IMR-90 (cell line): ENCODE measurements at regions not wholly inside any gene's neighbourhood (a gene's known extent, or its start where the extent isn't known, plus 50 kb on each side); places are given as distances from the start of the nearest gene placed in this dataset.

Experiments
- ATAC-seq: fragments of 200-7000 bp; cut with Tn5 transposase; 2 replicates; pipeline ENCODE4 v1.9.1; 2020; ENCODE audit warnings: low read depth, mild to moderate bottlenecking, moderate library complexity
- BruUV-seq: library from RNA; stranded (reverse); fragments of 400-500 nt; replicated peaks from 2 replicates; lab custom pipeline; 2021; lab: Mats Ljungman, UMichigan
- CTCF ChIA-PET: fragments of 300-600 bp; formaldehyde crosslinking; extraction: SDS; loops from one replicate; lab custom pipeline; 2021; ENCODE audit warnings: antibody characterized with exemption; lab: Yijun Ruan, JAX
- POLR2A ChIA-PET: fragments of 300-600 bp; sonication (Branson Sonifier 250); formaldehyde crosslinking; loops from one replicate; lab custom pipeline; 2022; ENCODE audit warnings: antibody characterized with exemption; ENCODE audit not compliant: unreplicated experiment; lab: Charles Lee
- DNase-seq: peaks from one replicate; pipeline ENCODE4 v3.0.0; 2013
- H2AFZ ChIP-seq: replicated peaks from 2 replicates; pipeline ENCODE3; 2013; ENCODE audit warnings: low read length, mild to moderate bottlenecking; ENCODE audit not compliant: poor library complexity
- H2AK5ac ChIP-seq: 2 replicates; pipeline ENCODE4 v1.6.1; 2013; ENCODE audit warnings: low read depth, low read length, inconsistent platforms
- H2AK9ac ChIP-seq: replicated peaks from 2 replicates; pipeline ENCODE3; 2013; ENCODE audit warnings: mild to moderate bottlenecking, low read depth, low read length, moderate library complexity; ENCODE audit not compliant: poor library complexity
- H2BK120ac ChIP-seq: 2 replicates; pipeline ENCODE4 v1.6.1; 2013; ENCODE audit warnings: low read depth, low read length, inconsistent platforms
- H2BK15ac ChIP-seq: 3 replicates; pipeline ENCODE4 v1.6.1; 2013; ENCODE audit warnings: low read depth, low read length, inconsistent platforms
- H2BK20ac ChIP-seq: 2 replicates; pipeline ENCODE4 v1.6.1; 2013; ENCODE audit warnings: low read depth, mild to moderate bottlenecking, inconsistent platforms, low read length, moderate library complexity
- H2BK5ac ChIP-seq: 2 replicates; pipeline ENCODE4 v1.6.1; 2013; ENCODE audit warnings: mild to moderate bottlenecking, low read depth, low read length, inconsistent platforms; ENCODE audit not compliant: poor library complexity, severe bottlenecking
- H3K14ac ChIP-seq: replicated peaks from 2 replicates; pipeline ENCODE4 v1.6.1; 2013; ENCODE audit warnings: low read depth, low read length, inconsistent platforms
- H3K18ac ChIP-seq: 2 replicates; pipeline ENCODE4 v1.6.1; 2013; ENCODE audit warnings: low read depth, low read length, control low read depth
- H3K23ac ChIP-seq: 2 replicates; pipeline ENCODE4 v1.6.1; 2013; ENCODE audit warnings: low read depth, low read length, inconsistent platforms
- H3K27ac ChIP-seq: 2 replicates; pipeline ENCODE4 v1.5.1; 2013; ENCODE audit warnings: mild to moderate bottlenecking, control low read depth, low read length; ENCODE audit not compliant: insufficient read depth
- H3K27me3 ChIP-seq: 2 replicates; pipeline ENCODE4 v1.6.1; 2013; ENCODE audit warnings: low read length; ENCODE audit not compliant: control insufficient read depth, insufficient read depth
- H3K36me3 ChIP-seq: 2 replicates; pipeline ENCODE4 v1.6.1; 2013; ENCODE audit warnings: low read length, mixed read lengths; ENCODE audit not compliant: control insufficient read depth, insufficient read depth
- H3K4ac ChIP-seq: 2 replicates; pipeline ENCODE4 v1.6.1; 2013; ENCODE audit warnings: low read depth, low read length, inconsistent platforms
- H3K4me1 ChIP-seq: 2 replicates; pipeline ENCODE4 v1.6.1; 2013; ENCODE audit warnings: low read length, mixed read lengths; ENCODE audit not compliant: control insufficient read depth, insufficient read depth
- H3K4me2 ChIP-seq: 2 replicates; pipeline ENCODE4 v1.6.1; 2013; ENCODE audit warnings: low read depth, mild to moderate bottlenecking, control low read depth, low read length, moderate library complexity
- H3K4me3 ChIP-seq: 2 replicates; pipeline ENCODE4 v1.5.1; 2013; ENCODE audit warnings: low read depth, mild to moderate bottlenecking, control low read depth, low read length, moderate library complexity; ENCODE audit not compliant: insufficient read depth
- H3K56ac ChIP-seq: 2 replicates; pipeline ENCODE4 v1.6.1; 2013; ENCODE audit warnings: low read length, inconsistent platforms; ENCODE audit not compliant: insufficient read depth; ENCODE audit errors: extremely low read depth
- H3K79me1 ChIP-seq, 2 experiments: 2 replicates each; pipeline ENCODE4 v1.6.1; 2013; ENCODE audit warnings: low read length in 2 of 2, inconsistent platforms in 1 of 2, low read depth in 1 of 2
- H3K9ac ChIP-seq: 2 replicates; pipeline ENCODE4 v1.6.1; 2013; ENCODE audit warnings: low read depth, low read length, control low read depth
- H3K9me1 ChIP-seq: 2 replicates; pipeline ENCODE4 v1.6.1; 2013; ENCODE audit warnings: low read length, inconsistent platforms; ENCODE audit not compliant: insufficient read depth
- H3K9me3 ChIP-seq: 2 replicates; pipeline ENCODE4 v1.6.1; 2013; ENCODE audit warnings: low read length; ENCODE audit not compliant: control insufficient read depth, insufficient read depth
- H4K20me1 ChIP-seq: 2 replicates; pipeline ENCODE4 v1.6.1; 2013; ENCODE audit warnings: low read length, inconsistent platforms; ENCODE audit not compliant: insufficient read depth
- H4K5ac ChIP-seq: 2 replicates; pipeline ENCODE4 v1.6.1; 2013; ENCODE audit warnings: mild to moderate bottlenecking, low read depth, low read length, control low read depth
- H4K8ac ChIP-seq, 2 experiments: 2 replicates each; pipeline ENCODE4 v1.6.1; 2013; ENCODE audit warnings: low read depth in 2 of 2, low read length in 2 of 2, control low read depth in 1 of 2, inconsistent platforms in 1 of 2
- H4K91ac ChIP-seq: 2 replicates; pipeline ENCODE4 v1.6.1; 2013; ENCODE audit warnings: low read depth, low read length, inconsistent platforms; ENCODE audit not compliant: insufficient read depth
- BHLHE40 ChIP-seq: fragments of 150-350 bp; IDR thresholded peaks from 2 replicates; pipeline ENCODE4 v1.6.1; 2016; ENCODE audit warnings: mild to moderate bottlenecking, low read depth, low read length
- CEBPB ChIP-seq: IDR thresholded peaks from 2 replicates; pipeline ENCODE4 v1.6.1; 2012; ENCODE audit warnings: low read depth, low read length, improper control_type of control experiment
- CHD1 ChIP-seq: IDR thresholded peaks from 2 replicates; pipeline ENCODE4 v1.6.1; 2012; ENCODE audit warnings: low read depth, low read length, improper control_type of control experiment
- CTCF ChIP-seq: conservative IDR thresholded peaks from 2 replicates; pipeline ENCODE4 v1.5.1; 2012; ENCODE audit warnings: mild to moderate bottlenecking, low read depth, low read length, improper control_type of control experiment
- MAFK ChIP-seq: IDR thresholded peaks from 2 replicates; pipeline ENCODE4 v1.6.1; 2012; ENCODE audit warnings: low read depth, low read length, improper control_type of control experiment
- NFE2L2 ChIP-seq: fragments of 150-350 bp; IDR thresholded peaks from 2 replicates; pipeline ENCODE4 v1.6.1; 2016; ENCODE audit warnings: low read depth, mild to moderate bottlenecking, low read length
- POLR2A ChIP-seq: IDR thresholded peaks from 2 replicates; pipeline ENCODE4 v1.6.1; 2012; ENCODE audit warnings: mild to moderate bottlenecking, low read depth, low read length
- RAD21 ChIP-seq: IDR thresholded peaks from 2 replicates; pipeline ENCODE4 v1.6.1; 2012; ENCODE audit warnings: low read length, improper control_type of control experiment
- RCOR1 ChIP-seq: IDR thresholded peaks from 2 replicates; pipeline ENCODE4 v1.6.1; 2012; ENCODE audit warnings: mild to moderate bottlenecking, low read length, improper control_type of control experiment; ENCODE audit not compliant: insufficient replicate concordance
- RFX5 ChIP-seq: IDR thresholded peaks from 2 replicates; pipeline ENCODE4 v1.8.0; 2012; ENCODE audit warnings: low read depth, mild to moderate bottlenecking, low read length, moderate library complexity
- SMC3 ChIP-seq: fragments of 150-350 bp; IDR thresholded peaks from 2 replicates; pipeline ENCODE4 v1.6.1; 2016; ENCODE audit warnings: low read depth, mild to moderate bottlenecking, antibody characterized with exemption, low read length, moderate library complexity
- WGBS, 2 experiments: methylation state at CpG; one replicate each; pipeline versions ENCODE4 v1.1.5 to v1.1.7; 2013; ENCODE audit warnings: missing lambda C conversion rate in 2 of 2; ENCODE audit not compliant: insufficient read length in 1 of 2; ENCODE audit errors: extremely low coverage in 2 of 2; 5-methylcytosine and 5-hydroxymethylcytosine counted together
- dilution Hi-C: fragments of 300-500 bp; cut with HindIII; formaldehyde crosslinking; loops from one replicate; pipeline ENCODE4 v1.14.3; 2018; ENCODE audit warnings: low sequenced_read_pairs; ENCODE audit not compliant: unreplicated experiment
- in situ Hi-C: fragments of 300-500 bp; cut with MboI; formaldehyde crosslinking; loops from 3 replicates; pipeline ENCODE4 v1.14.3; 2019; ENCODE audit warnings: low sequenced_read_pairs, inconsistent platforms, mixed read lengths
- intact Hi-C: fragments of 100-400 bp; cut with micrococcal nuclease; formaldehyde crosslinking; loops from 2 replicates; pipeline ENCODE4 v1.10.0; 2022

- POLR2A ChIA-PET: interaction anchor here (0.7 kb wide), 1 partner anchor 996 kb away, joined by 5 read pairs; no protein-coding TSS in a partner anchor
- peak overlapping the region; percentile 73 for H3K4me2 ChIP-seq
Observed at GRCh38 chr6:105484238-105485161, 81.6 kb upstream of the PREP start.

More at GRCh38 chr6:105484238-105485161, 81.6 kb upstream of the PREP start:
- peak overlapping the region; percentile 82; the same call in 1 of the 2 replicates for H3K18ac ChIP-seq
- H3K4me1 ChIP-seq: peaks cover 15% of the 10 kb centered on the region
- H3K79me1 ChIP-seq: no peaks in the 10 kb centered on the region
- H4K20me1 ChIP-seq: no peaks in the 10 kb centered on the region
- peak overlapping the region; percentile 94 for H2BK20ac ChIP-seq
- intact Hi-C loops: loop anchor here (1.0 to 10.0 kb wide), 10 partner anchors 52 to 960 kb away; partner anchors contain the start of gene PRDM1
- H2BK15ac ChIP-seq: peak overlapping the region; percentile 94; the same call in 2 of the 3 replicates
- H3K23ac ChIP-seq: no peak overlapping the region
- no peak overlapping the region for H2AFZ ChIP-seq
- H3K14ac ChIP-seq: peak overlapping the region; percentile 76
- dilution Hi-C loops: no loop called here
- peak overlapping the region; percentile 86; the same call in 1 of the 2 replicates for H4K5ac ChIP-seq
- H2BK5ac ChIP-seq: no peak overlapping the region
- no peak overlapping the region for H3K9ac ChIP-seq
- 50% methylated on average over 2 of the region's 12 CpGs; no CpG with 5 or more reads in 1 of the 2 experiments for WGBS, 2 experiments
- BruUV-seq: no TSS peak
- no peak overlapping the region for H3K4me3 ChIP-seq
- H2AK5ac ChIP-seq: peak overlapping the region; percentile 90
- in situ Hi-C loops: loop anchor here (5.0 to 10.0 kb wide), 3 partner anchors 598 to 820 kb away; no protein-coding TSS in a partner anchor
- DNase-seq (peak; percentile 55), ATAC-seq (peak; percentile 80)
- H2AK9ac ChIP-seq: no peak overlapping the region
- no peaks in the 10 kb centered on the region for H3K36me3 ChIP-seq
- H3K27me3 ChIP-seq: no peaks in the 10 kb centered on the region
- no peak overlapping the region for H3K27ac ChIP-seq
- CTCF ChIA-PET: interaction anchor here (0.6 to 1.9 kb wide), 3 partner anchors 10 to 679 kb away, joined by 3 to 10 read pairs (median 4); no protein-coding TSS in a partner anchor
- no peaks in the 10 kb centered on the region for H3K9me3 ChIP-seq
- TF ChIP-seq RCOR1 (no peak), RAD21 (peak; percentile 97), CTCF (peak; percentile 95), BHLHE40 (no peak), NFE2L2 (no peak), POLR2A (peak; percentile 57; the same call in 1 of the 2 replicates), MAFK (0 out of 2 replicates have a peak, but pooled peaks have one; percentile 11), CEBPB (peak; percentile 28; the same call in 1 of the 2 replicates), RFX5 (no peak), CHD1 (no peak; the same call in 1 of the 2 replicates), SMC3 (peak; percentile 92)
- peak overlapping the region; percentile 53 for H4K91ac ChIP-seq
- H3K4ac ChIP-seq: peak overlapping the region; percentile 85
- H3K56ac ChIP-seq: no peak overlapping the region
- H3K9me1 ChIP-seq: peaks cover 4% of the 10 kb centered on the region; the same call in 1 of the 2 replicates
- peak overlapping the region; percentile 91 for H2BK120ac ChIP-seq
- H4K8ac ChIP-seq: peak overlapping the region in 1 of 2 experiments; percentile 79; a peak in 1 of 4 replicates
